Caco-2 (cell line): ENCODE measurements at regions not wholly inside any gene's neighbourhood (a gene's known extent, or its start where the extent isn't known, plus 50 kb on each side); places are given as distances from the start of the nearest gene placed in this dataset.
"Not testable (repeated sequence)": the region's sequence is repeated elsewhere in the genome, so short reads cannot be mapped to it uniquely, and the experiment has no call there.

Experiments used
- BruUV-seq: library from RNA; stranded (reverse); fragments of 400-500 nt; replicated peaks from 2 replicates; lab custom pipeline; 2021; lab: Mats Ljungman, UMichigan
- CTCF ChIA-PET: fragments of 300-600 bp; sonication (Branson Sonifier 250); formaldehyde crosslinking; loops from one replicate; lab custom pipeline; 2022; ENCODE audit warnings: antibody characterized with exemption; lab: Charles Lee
- POLR2A ChIA-PET: fragments of 300-600 bp; sonication (Branson Sonifier 250); formaldehyde crosslinking; loops from one replicate; lab custom pipeline; 2022; ENCODE audit warnings: antibody characterized with exemption; lab: Charles Lee
- DNase-seq, 2 experiments: peaks; one replicate each; pipeline versions ENCODE4 v3.0.0 to v3.0.0-alpha.2; 2020 to 2022
- H3K27me3 ChIP-seq: replicated peaks from 2 replicates; pipeline ENCODE4 v1.6.0; 2011; ENCODE audit warnings: low read length; ENCODE audit not compliant: control insufficient read depth, insufficient read depth
- H3K36me3 ChIP-seq: 2 replicates; pipeline ENCODE4 v1.5.1; 2011; ENCODE audit warnings: low read length; ENCODE audit not compliant: control insufficient read depth, insufficient read depth
- H3K4me1 ChIP-seq: fragments of 250-450 bp; sonication (Bioruptor Pico); 2 replicates; pipeline ENCODE4 v1.5.1; 2020; ENCODE audit warnings: mild to moderate bottlenecking
- H3K4me3 ChIP-seq: 2 replicates; pipeline ENCODE4 v1.5.1; 2011; ENCODE audit warnings: low read depth, mild to moderate bottlenecking, control low read depth, low read length
- H3K9me3 ChIP-seq: fragments of 250-450 bp; sonication (Bioruptor Pico); 2 replicates; pipeline ENCODE4 v1.5.1; 2020; ENCODE audit warnings: mild to moderate bottlenecking, moderate library complexity
- H3K27ac Mint-ChIP-seq: one replicate; pipeline ENCODE4 v1.8.0; 2022; ENCODE audit warnings: mixed read lengths; ENCODE audit not compliant: unreplicated experiment
- H3K27me3 Mint-ChIP-seq: one replicate; pipeline ENCODE4 v1.8.0; 2022; ENCODE audit warnings: mixed read lengths; ENCODE audit not compliant: insufficient read depth, unreplicated experiment
- H3K36me3 Mint-ChIP-seq: one replicate; pipeline ENCODE4 v1.8.0; 2022; ENCODE audit warnings: mild to moderate bottlenecking, mixed read lengths; ENCODE audit not compliant: insufficient read depth, unreplicated experiment
- H3K4me1 Mint-ChIP-seq: one replicate; pipeline ENCODE4 v1.8.0; 2022; ENCODE audit warnings: low read depth, mixed read lengths; ENCODE audit not compliant: unreplicated experiment
- H3K4me3 Mint-ChIP-seq: one replicate; pipeline ENCODE4 v1.8.0; 2022; ENCODE audit warnings: mild to moderate bottlenecking, moderate library complexity, mixed read lengths; ENCODE audit not compliant: unreplicated experiment
- H3K9me3 Mint-ChIP-seq: one replicate; pipeline ENCODE4 v1.8.0; 2022; ENCODE audit warnings: mixed read lengths; ENCODE audit not compliant: unreplicated experiment
- intact Hi-C: fragments of 100-400 bp; cut with micrococcal nuclease; formaldehyde crosslinking; loops from one replicate; pipeline ENCODE4 v1.10.0; 2022; ENCODE audit not compliant: unreplicated experiment
- TF ChIP-seq, protein P1 (sequence below), 2 experiments: fragments of 200-600 bp in 1 of 2; IDR thresholded peaks; 1 replicate in 1 of 2; 2 replicates in 1 of 2; pipeline versions ENCODE4 v1.5.1 to v1.8.0; 2011 to 2022; ENCODE audit warnings: antibody characterized with exemption in 1 of 2, control low read depth in 1 of 2, inconsistent platforms in 1 of 2, low read depth in 1 of 2, low read length in 1 of 2, mild to moderate bottlenecking in 1 of 2, moderate library complexity in 1 of 2; ENCODE audit not compliant: insufficient read depth in 1 of 2, severe bottlenecking in 1 of 2, unreplicated experiment in 1 of 2

DNA sequence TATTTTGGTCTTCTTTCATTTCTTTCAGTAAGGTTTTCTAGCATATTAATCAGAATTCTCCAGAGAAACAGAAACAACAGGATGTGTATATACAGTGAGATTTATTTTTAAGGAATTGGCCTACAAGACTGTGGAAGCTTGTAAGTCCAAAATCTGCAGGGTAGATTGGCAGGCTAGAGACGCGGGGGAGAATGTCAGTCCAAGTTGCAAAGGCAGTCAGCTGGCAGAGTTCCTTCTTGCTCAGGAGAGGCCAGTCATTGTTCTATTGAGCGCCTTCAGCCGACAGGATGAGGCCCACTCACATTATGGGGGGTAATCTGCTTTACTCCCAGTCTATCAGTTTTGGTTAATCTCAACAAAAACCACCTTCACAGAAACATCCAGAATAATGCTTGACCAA, 133.4 kb upstream of the UBE3A start:
- no peaks in the 10 kb centered on the region for H3K36me3 Mint-ChIP-seq
- no peak overlapping the region for H3K27ac Mint-ChIP-seq
- DNase-seq: no peak
- no peaks in the 10 kb centered on the region for H3K9me3 Mint-ChIP-seq
- H3K4me1 Mint-ChIP-seq: no peaks in the 10 kb centered on the region
- CTCF ChIA-PET: no interaction called here
- POLR2A ChIA-PET: no interaction called here
- H3K4me3 Mint-ChIP-seq: no peak overlapping the region
- H3K4me1 ChIP-seq: no peaks in the 10 kb centered on the region
- intact Hi-C loops: no loop called here
- H3K36me3 ChIP-seq: no peaks in the 10 kb centered on the region
- BruUV-seq: no TSS peak
- TF ChIP-seq, protein P1, sequence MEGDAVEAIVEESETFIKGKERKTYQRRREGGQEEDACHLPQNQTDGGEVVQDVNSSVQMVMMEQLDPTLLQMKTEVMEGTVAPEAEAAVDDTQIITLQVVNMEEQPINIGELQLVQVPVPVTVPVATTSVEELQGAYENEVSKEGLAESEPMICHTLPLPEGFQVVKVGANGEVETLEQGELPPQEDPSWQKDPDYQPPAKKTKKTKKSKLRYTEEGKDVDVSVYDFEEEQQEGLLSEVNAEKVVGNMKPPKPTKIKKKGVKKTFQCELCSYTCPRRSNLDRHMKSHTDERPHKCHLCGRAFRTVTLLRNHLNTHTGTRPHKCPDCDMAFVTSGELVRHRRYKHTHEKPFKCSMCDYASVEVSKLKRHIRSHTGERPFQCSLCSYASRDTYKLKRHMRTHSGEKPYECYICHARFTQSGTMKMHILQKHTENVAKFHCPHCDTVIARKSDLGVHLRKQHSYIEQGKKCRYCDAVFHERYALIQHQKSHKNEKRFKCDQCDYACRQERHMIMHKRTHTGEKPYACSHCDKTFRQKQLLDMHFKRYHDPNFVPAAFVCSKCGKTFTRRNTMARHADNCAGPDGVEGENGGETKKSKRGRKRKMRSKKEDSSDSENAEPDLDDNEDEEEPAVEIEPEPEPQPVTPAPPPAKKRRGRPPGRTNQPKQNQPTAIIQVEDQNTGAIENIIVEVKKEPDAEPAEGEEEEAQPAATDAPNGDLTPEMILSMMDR (IDR thresholded peaks at IDR 0.05; ENCODE audit: insufficient read depth in 1 of 2, low read depth in 1 of 2, low read length in 1 of 2, severe bottlenecking in 1 of 2, unreplicated experiment in 1 of 2): no peak
- peaks cover 4% of the 10 kb centered on the region for H3K27me3 Mint-ChIP-seq
- no peaks in the 10 kb centered on the region; the same call in 1 of the 2 replicates for H3K9me3 ChIP-seq
- no peak overlapping the region for H3K4me3 ChIP-seq
- H3K27me3 ChIP-seq: no peaks in the 10 kb centered on the region

DNA sequence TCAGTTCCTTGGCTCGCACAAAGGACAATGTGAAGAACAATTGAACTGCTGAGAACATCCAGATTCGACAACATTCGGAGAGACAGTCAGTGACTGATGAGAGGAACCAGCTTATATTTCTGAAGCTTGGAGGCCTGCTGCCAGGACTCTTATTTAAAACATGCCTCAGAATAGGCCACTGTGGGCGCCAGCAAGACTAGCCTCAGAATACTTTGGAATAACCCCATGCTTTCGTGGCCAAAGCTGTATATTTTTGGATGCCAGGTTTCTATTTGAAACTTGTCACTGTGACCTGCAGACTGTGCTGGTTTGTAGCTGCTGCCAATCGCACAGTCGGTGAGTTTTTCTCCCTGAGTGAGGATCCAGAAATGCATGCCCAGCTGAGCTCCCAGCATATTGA, 129.9 kb upstream of the UBE3A start:
- no peak for DNase-seq
- intact Hi-C loops: no loop called here
- H3K27ac Mint-ChIP-seq: no peak overlapping the region
- H3K4me3 ChIP-seq: no peak overlapping the region
- H3K36me3 ChIP-seq: no peaks in the 10 kb centered on the region
- ChIA-PET CTCF (no interaction called here), POLR2A (no interaction called here)
- H3K9me3 ChIP-seq: no peaks in the 10 kb centered on the region; the same call in 1 of the 2 replicates
- H3K4me1 Mint-ChIP-seq: no peaks in the 10 kb centered on the region
- BruUV-seq: no TSS peak
- H3K27me3 Mint-ChIP-seq: peaks cover 4% of the 10 kb centered on the region
- TF ChIP-seq, protein P1 (IDR thresholded peaks at IDR 0.05; ENCODE audit: insufficient read depth in 1 of 2, low read depth in 1 of 2, low read length in 1 of 2, severe bottlenecking in 1 of 2, unreplicated experiment in 1 of 2): no peak
- no peaks in the 10 kb centered on the region for H3K9me3 Mint-ChIP-seq
- no peaks in the 10 kb centered on the region for H3K27me3 ChIP-seq
- peaks cover 5% of the 10 kb centered on the region for H3K36me3 Mint-ChIP-seq
- no peaks in the 10 kb centered on the region for H3K4me1 ChIP-seq
- no peak overlapping the region for H3K4me3 Mint-ChIP-seq

DNA sequence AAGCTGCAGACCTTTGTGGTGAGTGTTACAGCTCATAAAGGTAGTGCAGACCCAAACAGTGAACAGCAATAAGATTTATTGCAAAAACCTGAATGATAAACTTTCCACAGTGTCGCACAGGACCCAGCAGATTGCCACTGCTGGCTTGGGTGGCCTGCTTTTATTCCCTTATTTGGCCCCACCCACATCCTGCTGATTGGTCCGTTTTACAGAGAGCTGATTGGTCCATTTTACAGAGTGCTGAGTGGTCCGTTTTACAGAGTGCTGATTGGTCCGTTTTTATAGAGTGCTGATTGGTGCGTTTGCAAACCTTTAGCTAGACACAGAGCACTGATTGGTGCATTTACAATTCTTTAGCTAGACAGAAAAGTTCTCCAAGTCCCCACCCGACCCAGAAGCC, 127.7 kb upstream of the UBE3A start:
- H3K27ac Mint-ChIP-seq, DNase-seq, H3K9me3 Mint-ChIP-seq, H3K4me3 Mint-ChIP-seq, H3K4me1 Mint-ChIP-seq, H3K36me3 ChIP-seq, H3K27me3 ChIP-seq, H3K36me3 Mint-ChIP-seq, H3K27me3 Mint-ChIP-seq, intact Hi-C loops, H3K9me3 ChIP-seq, BruUV-seq, H3K4me3 ChIP-seq, CTCF ChIA-PET, POLR2A ChIA-PET, H3K4me1 ChIP-seq: not testable (repeated sequence)
